Activated CD8-positive, alpha-beta memory T cell treated with anti-CD3 and anti-CD28 coated beads, Interleukin-2, amount 50 U/mL, for 1 hour (primary cell): ENCODE measurements at regions not wholly inside any gene's neighbourhood (a gene's known extent, or its start where the extent isn't known, plus 50 kb on each side); places are given as distances from the start of the nearest gene placed in this dataset.

Source experiments
- DNase-seq: peaks from one replicate; pipeline ENCODE4 v3.0.0-alpha.2; 2020; ENCODE audit errors: extremely low read depth

- DNase-seq: no peak
Observed at GRCh38 chr14:34041220-34041619, 90.3 kb upstream of the EGLN3 start.

GRCh38 chr14:34040766-34041165 lies 89.9 kb upstream of the EGLN3 start:
- DNase-seq: no peak

GRCh38 chr14:34039428-34040047 lies 88.7 kb upstream of the EGLN3 start:
- no peak for DNase-seq

GRCh38 chr14:34038358-34039057 lies 87.6 kb upstream of the EGLN3 start:
- no peak for DNase-seq

- DNase-seq: no peak
Observed at GRCh38 chr14:34036319-34036766, 85.5 kb upstream of the EGLN3 start.

GRCh38 chr14:34035934-34036250 lies 85.0 kb upstream of the EGLN3 start:
- DNase-seq: no peak

GRCh38 chr14:34035177-34035933 lies 84.5 kb upstream of the EGLN3 start:
- no peak for DNase-seq

- DNase-seq: no peak
Observed at GRCh38 chr14:34034447-34035176, 83.7 kb upstream of the EGLN3 start.

GRCh38 chr14:34032720-34033119 lies 81.8 kb upstream of the EGLN3 start:
- no peak for DNase-seq

GRCh38 chr14:34030864-34031263 lies 80.0 kb upstream of the EGLN3 start:
- no peak for DNase-seq

GRCh38 chr14:34029921-34030334 lies 79.1 kb upstream of the EGLN3 start:
- DNase-seq: no peak

GRCh38 chr14:34027990-34028495 lies 77.2 kb upstream of the EGLN3 start:
- DNase-seq: no peak

- DNase-seq: no peak
Observed at GRCh38 chr14:34027130-34027989, 76.5 kb upstream of the EGLN3 start.

GRCh38 chr14:34025325-34026017 lies 74.6 kb upstream of the EGLN3 start:
- no peak for DNase-seq

- no peak for DNase-seq
Observed at GRCh38 chr14:34024768-34025144, 73.9 kb upstream of the EGLN3 start.

GRCh38 chr14:34023824-34024767 lies 73.2 kb upstream of the EGLN3 start:
- DNase-seq: no peak

GRCh38 chr14:34021096-34021495 lies 70.2 kb upstream of the EGLN3 start:
- no peak for DNase-seq

GRCh38 chr14:34020014-34020413 lies 69.1 kb upstream of the EGLN3 start:
- no peak for DNase-seq

- no peak for DNase-seq
Observed at GRCh38 chr14:34018564-34019244, 67.8 kb upstream of the EGLN3 start.
